ENCODE measurements at regions not wholly inside any gene's neighbourhood (a gene's known extent, or its start where the extent isn't known, plus 50 kb on each side); places are given as distances from the start of the nearest gene placed in this dataset.
"Not testable (repeated sequence)": the region's sequence is repeated elsewhere in the genome, so short reads cannot be mapped to it uniquely, and the experiment has no call there.

GRCh38 chr17:30586818-30587595 lies 109.8 kb downstream of the GOSR1 start:
- DNase-seq (ENCODE audit: low read depth in 2 of 2), result no peak

DNA sequence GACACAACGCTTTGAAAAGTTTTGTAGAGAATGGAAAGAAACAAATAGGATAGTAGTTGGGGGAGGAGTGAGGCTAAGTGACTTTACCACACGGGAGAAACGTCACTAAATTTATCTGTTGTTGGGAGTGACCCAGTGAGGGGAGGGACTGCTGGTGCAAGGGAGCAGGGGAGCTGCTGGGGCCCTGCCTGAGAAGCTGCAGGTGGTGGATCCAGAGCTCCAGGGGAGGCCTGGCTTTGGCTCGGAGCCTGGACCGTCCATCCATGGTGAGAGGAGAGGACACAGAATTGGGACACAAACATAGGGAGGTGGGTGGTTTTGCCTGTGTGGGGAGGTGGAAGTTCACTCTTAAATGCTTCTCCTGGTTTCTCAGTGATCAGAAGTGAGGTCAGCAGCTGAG lies 107.6 kb downstream of the GOSR1 start:
- DNase-seq (ENCODE audit: low read depth in 2 of 2), result no peak

GRCh38 chr17:30580916-30581315 lies 103.7 kb downstream of the GOSR1 start:
- DNase-seq (ENCODE audit: low read depth in 2 of 2), result no peak

DNA sequence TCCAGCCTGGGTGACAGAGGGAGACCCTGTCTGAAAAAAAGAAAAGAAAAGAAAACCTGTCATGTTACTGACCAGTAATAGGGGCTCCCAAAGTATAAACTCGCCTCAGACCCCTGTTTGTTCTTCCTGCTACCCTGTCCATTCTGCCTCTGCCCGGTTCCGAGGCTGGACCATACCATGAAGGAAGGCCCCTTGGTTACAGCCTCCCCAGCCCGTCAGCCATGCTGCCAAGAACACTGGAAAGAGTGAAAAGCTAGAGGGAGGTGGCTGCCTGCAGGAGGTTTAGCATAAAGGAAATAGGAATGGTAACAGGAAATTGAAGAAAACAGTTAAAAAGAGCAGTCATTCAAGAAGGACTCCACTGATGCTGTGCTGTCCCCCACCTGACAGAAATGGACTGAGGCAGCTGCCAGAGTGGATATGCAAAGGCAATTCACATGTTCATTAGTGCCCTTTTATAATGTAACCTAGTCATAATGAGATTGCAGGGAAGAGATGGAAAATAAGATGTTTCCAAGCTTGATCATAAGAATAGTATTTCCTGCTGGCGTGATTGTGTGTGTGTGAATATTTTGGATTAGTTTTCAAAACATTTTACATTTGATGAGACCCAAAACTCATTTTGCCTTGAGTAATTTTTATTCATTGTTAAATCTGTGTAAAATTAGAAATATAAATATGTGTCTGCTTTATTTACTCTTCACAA lies 102.6 kb downstream of the GOSR1 start:
- no peak for DNase-seq (ENCODE audit: low read depth in 2 of 2)

DNA sequence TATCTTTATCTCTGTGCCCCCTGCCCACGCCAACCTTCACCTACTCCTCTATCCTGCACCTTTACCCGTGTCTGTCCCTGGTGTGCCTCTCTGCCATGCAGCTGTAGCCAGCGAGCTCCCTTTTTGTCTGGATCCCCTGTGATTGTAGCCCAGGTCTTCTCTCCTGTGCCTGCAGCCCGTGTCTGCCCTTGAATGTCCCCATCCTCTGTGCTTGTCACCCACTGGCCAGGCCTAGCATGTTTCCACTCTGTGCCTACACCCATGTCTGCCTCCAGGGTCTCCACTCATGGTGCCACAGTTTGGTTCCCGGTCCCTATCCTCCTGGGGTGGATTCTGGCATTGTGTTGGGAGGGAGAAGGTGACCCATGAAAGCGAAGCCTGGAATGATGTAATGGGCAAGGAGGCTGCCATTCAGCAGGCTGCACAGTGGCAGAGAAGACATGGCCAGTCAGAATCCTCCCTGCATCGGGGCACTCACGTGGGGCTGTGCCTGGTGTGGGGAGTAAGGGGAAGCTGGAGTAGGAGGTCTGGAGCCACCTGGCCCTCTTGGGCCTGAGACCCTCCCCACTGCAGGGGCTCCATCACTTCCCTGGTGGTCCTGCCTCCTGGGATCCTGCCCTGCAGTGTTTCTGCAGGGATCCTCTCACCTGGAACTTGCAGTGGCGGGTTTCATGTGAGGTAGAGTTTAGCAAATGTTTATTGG lies 101.0 kb downstream of the GOSR1 start:
- DNase-seq (ENCODE audit: low read depth in 2 of 2), result not testable (repeated sequence)

All from stimulated activated CD8-positive, alpha-beta memory T cell treated with anti-CD3 and anti-CD28 coated beads, Interleukin-15, amount 100 ng/mL, for 4 hours (primary cell).